ENCODE measurements at regions not wholly inside any gene's neighbourhood (a gene's known extent, or its start where the extent isn't known, plus 50 kb on each side); places are given as distances from the start of the nearest gene placed in this dataset.

DNA sequence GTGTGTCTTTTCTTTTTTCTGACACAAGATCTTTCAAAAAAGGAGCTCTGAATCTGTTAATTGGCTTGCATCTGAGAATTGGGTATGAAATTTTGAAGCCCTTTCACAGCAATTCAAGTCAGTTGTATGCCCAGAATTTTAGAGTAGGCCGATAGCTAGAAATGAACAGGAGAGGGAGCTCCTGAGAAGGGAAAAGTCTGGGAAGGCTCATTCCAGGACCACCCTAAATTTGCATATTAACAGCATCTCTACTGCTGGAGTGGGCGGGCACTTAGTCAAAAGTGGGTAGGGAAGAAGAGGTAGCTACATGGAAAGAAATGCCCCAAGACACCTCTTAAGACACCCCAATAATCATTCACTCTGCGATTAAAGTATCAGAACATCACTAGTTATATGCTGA, 928.3 kb downstream of the TBC1D32 start:
- WGBS (ENCODE audit: low lambda C conversion rate): 57% methylated on average over 3 of the region's 3 CpGs
- Histone ChIP-seq H3K36me3 (replicated peaks in 1 of 2; ENCODE audit: control insufficient read depth in 1 of 2, insufficient read depth in 2 of 2, low read length in 1 of 2) (no peaks in the 10 kb centered on the region), H2AFZ (ENCODE audit: low read depth) (no peak overlapping the region), H3K79me2 (ENCODE audit: insufficient read depth) (no peaks in the 10 kb centered on the region), H3K27ac (ENCODE audit: low read depth in 2 of 2, low read length in 1 of 2) (no peak overlapping the region), H3K9me2 (no peaks in the 10 kb centered on the region), H3K9ac (no peak overlapping the region), H3K27me3 (ENCODE audit: insufficient read depth) (no peaks in the 10 kb centered on the region), H3K4me2 (no peak overlapping the region), H3K9me3 (no peaks in the 10 kb centered on the region; the same call in 1 of the 2 replicates), H4K20me1 (ENCODE audit: insufficient read depth) (no peaks in the 10 kb centered on the region), H3K4me3 (ENCODE audit: low read depth in 2 of 2, low read length in 1 of 2) (no peak overlapping the region; a peak in 1 of 4 replicates), H3K4me1 (ENCODE audit: control insufficient read depth in 1 of 2, insufficient read depth in 2 of 2, low read depth in 1 of 2, low read length in 1 of 2) (no peaks in the 10 kb centered on the region), H3F3A (replicated peaks; ENCODE audit: insufficient read depth) (no peaks in the 10 kb centered on the region)
- DNase-seq: no peak
- TF ChIP-seq, protein P1, sequence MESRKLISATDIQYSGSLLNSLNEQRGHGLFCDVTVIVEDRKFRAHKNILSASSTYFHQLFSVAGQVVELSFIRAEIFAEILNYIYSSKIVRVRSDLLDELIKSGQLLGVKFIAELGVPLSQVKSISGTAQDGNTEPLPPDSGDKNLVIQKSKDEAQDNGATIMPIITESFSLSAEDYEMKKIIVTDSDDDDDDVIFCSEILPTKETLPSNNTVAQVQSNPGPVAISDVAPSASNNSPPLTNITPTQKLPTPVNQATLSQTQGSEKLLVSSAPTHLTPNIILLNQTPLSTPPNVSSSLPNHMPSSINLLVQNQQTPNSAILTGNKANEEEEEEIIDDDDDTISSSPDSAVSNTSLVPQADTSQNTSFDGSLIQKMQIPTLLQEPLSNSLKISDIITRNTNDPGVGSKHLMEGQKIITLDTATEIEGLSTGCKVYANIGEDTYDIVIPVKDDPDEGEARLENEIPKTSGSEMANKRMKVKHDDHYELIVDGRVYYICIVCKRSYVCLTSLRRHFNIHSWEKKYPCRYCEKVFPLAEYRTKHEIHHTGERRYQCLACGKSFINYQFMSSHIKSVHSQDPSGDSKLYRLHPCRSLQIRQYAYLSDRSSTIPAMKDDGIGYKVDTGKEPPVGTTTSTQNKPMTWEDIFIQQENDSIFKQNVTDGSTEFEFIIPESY (IDR thresholded peaks at IDR 0.05; ENCODE audit: borderline replicate concordance, low read depth): no peak
- TF ChIP-seq, protein P2, sequence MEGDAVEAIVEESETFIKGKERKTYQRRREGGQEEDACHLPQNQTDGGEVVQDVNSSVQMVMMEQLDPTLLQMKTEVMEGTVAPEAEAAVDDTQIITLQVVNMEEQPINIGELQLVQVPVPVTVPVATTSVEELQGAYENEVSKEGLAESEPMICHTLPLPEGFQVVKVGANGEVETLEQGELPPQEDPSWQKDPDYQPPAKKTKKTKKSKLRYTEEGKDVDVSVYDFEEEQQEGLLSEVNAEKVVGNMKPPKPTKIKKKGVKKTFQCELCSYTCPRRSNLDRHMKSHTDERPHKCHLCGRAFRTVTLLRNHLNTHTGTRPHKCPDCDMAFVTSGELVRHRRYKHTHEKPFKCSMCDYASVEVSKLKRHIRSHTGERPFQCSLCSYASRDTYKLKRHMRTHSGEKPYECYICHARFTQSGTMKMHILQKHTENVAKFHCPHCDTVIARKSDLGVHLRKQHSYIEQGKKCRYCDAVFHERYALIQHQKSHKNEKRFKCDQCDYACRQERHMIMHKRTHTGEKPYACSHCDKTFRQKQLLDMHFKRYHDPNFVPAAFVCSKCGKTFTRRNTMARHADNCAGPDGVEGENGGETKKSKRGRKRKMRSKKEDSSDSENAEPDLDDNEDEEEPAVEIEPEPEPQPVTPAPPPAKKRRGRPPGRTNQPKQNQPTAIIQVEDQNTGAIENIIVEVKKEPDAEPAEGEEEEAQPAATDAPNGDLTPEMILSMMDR (IDR thresholded peaks at IDR 0.05): peak; percentile 40
- TF ChIP-seq FOXJ3 (CRISPR knock-in tag; IDR thresholded peaks at IDR 0.05) (no peak), RAD21 (IDR thresholded peaks at IDR 0.05; ENCODE audit: low read length) (peak; percentile 26; the same call in 1 of the 2 replicates)
- ChIA-PET POLR2A (no interaction called here), CTCF (no interaction called here)

- H3K27me3 ChIP-seq (ENCODE audit: insufficient read depth): no peaks in the 10 kb centered on the region
- no peak overlapping the region for H3K27ac ChIP-seq (ENCODE audit: low read depth in 2 of 2, low read length in 1 of 2)
- DNase-seq: no peak
- 64% methylated on average over 1 of the region's 1 CpG for WGBS (ENCODE audit: low lambda C conversion rate)
- no peak overlapping the region for H3K9ac ChIP-seq
- H3K36me3 ChIP-seq (replicated peaks in 1 of 2; ENCODE audit: control insufficient read depth in 1 of 2, insufficient read depth in 2 of 2, low read length in 1 of 2): no peaks in the 10 kb centered on the region
- H3K9me3 ChIP-seq: no peaks in the 10 kb centered on the region
- no peaks in the 10 kb centered on the region; a peak in 1 of 4 replicates for H3K4me1 ChIP-seq (ENCODE audit: control insufficient read depth in 1 of 2, insufficient read depth in 2 of 2, low read depth in 1 of 2, low read length in 1 of 2)
- no peaks in the 10 kb centered on the region for H3K79me2 ChIP-seq (ENCODE audit: insufficient read depth)
- H3K9me2 ChIP-seq: no peaks in the 10 kb centered on the region
- no peak overlapping the region for H3K4me2 ChIP-seq
- H3K4me3 ChIP-seq (ENCODE audit: low read depth in 2 of 2, low read length in 1 of 2): no peak overlapping the region
- no peak overlapping the region for H2AFZ ChIP-seq (ENCODE audit: low read depth)
- CTCF ChIA-PET: no interaction called here
- H3F3A ChIP-seq (replicated peaks; ENCODE audit: insufficient read depth): no peaks in the 10 kb centered on the region
- POLR2A ChIA-PET: no interaction called here
- no peak for TF ChIP-seq YY1 (IDR thresholded peaks at IDR 0.05; ENCODE audit: low read depth)
- TF ChIP-seq SIN3A (IDR thresholded peaks at IDR 0.05; ENCODE audit: borderline replicate concordance, low read depth, low read length): no peak
- TF ChIP-seq ELF1 (IDR thresholded peaks at IDR 0.05): no peak
- TF ChIP-seq GABPA (IDR thresholded peaks at IDR 0.05; ENCODE audit: low read depth): no peak
- no peak for TF ChIP-seq TEAD4 (IDR thresholded peaks at IDR 0.05; ENCODE audit: borderline replicate concordance, insufficient read depth)
- TF ChIP-seq NFIC (IDR thresholded peaks at IDR 0.05; ENCODE audit: borderline replicate concordance): no peak
- no peak for TF ChIP-seq FOXM1 (IDR thresholded peaks at IDR 0.05; ENCODE audit: low read depth)
- TF ChIP-seq MXI1 (IDR thresholded peaks at IDR 0.05; ENCODE audit: low read depth, low read length): no peak
- TF ChIP-seq SMC3 (IDR thresholded peaks at IDR 0.05; ENCODE audit: low read depth, low read length): no peak
- TF ChIP-seq, protein P3, sequence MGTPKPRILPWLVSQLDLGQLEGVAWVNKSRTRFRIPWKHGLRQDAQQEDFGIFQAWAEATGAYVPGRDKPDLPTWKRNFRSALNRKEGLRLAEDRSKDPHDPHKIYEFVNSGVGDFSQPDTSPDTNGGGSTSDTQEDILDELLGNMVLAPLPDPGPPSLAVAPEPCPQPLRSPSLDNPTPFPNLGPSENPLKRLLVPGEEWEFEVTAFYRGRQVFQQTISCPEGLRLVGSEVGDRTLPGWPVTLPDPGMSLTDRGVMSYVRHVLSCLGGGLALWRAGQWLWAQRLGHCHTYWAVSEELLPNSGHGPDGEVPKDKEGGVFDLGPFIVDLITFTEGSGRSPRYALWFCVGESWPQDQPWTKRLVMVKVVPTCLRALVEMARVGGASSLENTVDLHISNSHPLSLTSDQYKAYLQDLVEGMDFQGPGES (IDR thresholded peaks at IDR 0.05; ENCODE audit: low read depth, low read length): no peak
- no peak for TF ChIP-seq CHD2 (IDR thresholded peaks at IDR 0.05; ENCODE audit: low read length, partially characterized antibody)
- no peak for TF ChIP-seq RAD21 (IDR thresholded peaks at IDR 0.05; ENCODE audit: low read length)
- no peak for TF ChIP-seq GATA2 (CRISPR knock-in tag; IDR thresholded peaks at IDR 0.05)
- no peak for TF ChIP-seq TCF12 (IDR thresholded peaks at IDR 0.05)
- H4K20me1 ChIP-seq (ENCODE audit: insufficient read depth): no peaks in the 10 kb centered on the region
Measured at GRCh38 chr6:120395784-120396183, 938.5 kb downstream of the TBC1D32 start.
